GM19372 (cell line): ENCODE measurements at regions not wholly inside any gene's neighbourhood (a gene's known extent, or its start where the extent isn't known, plus 50 kb on each side); places are given as distances from the start of the nearest gene placed in this dataset.

Experiments used
- ATAC-seq: cut with Tn5 transposase; IDR thresholded peaks from one replicate; pipeline ENCODE4 v1.9.1; 2021; ENCODE audit warnings: mild to moderate bottlenecking, low read depth, moderate library complexity; ENCODE audit not compliant: unreplicated experiment

GRCh38 chr6:9978480-9978879, 436.4 kb downstream of the TFAP2A start:
- no peak for ATAC-seq

- no peak for ATAC-seq
Measured at GRCh38 chr6:9977411-9977810, 437.5 kb downstream of the TFAP2A start.

GRCh38 chr6:9961646-9962045, 453.2 kb downstream of the TFAP2A start:
- ATAC-seq: no peak

- no peak for ATAC-seq
Measured at GRCh38 chr6:9957215-9957759, 457.6 kb downstream of the TFAP2A start.

- no peak for ATAC-seq
Measured at GRCh38 chr6:9948678-9949077, 466.2 kb downstream of the TFAP2A start.

- ATAC-seq: no peak
Measured at GRCh38 chr6:9943986-9944385, 470.9 kb downstream of the TFAP2A start.

- ATAC-seq: no peak
Measured at GRCh38 chr6:9943026-9943425, 471.8 kb downstream of the TFAP2A start.

- no peak for ATAC-seq
Measured at GRCh38 chr6:9942131-9942530, 472.7 kb downstream of the TFAP2A start.

- no peak for ATAC-seq
Measured at GRCh38 chr6:9938801-9939200, 476.1 kb downstream of the TFAP2A start.

- ATAC-seq: no peak
Measured at GRCh38 chr6:9937031-9937763, 477.7 kb downstream of the TFAP2A start.

GRCh38 chr6:9936551-9936950, 478.3 kb downstream of the TFAP2A start:
- no peak for ATAC-seq

GRCh38 chr6:9933677-9934076, 481.2 kb downstream of the TFAP2A start:
- ATAC-seq: no peak

- ATAC-seq: no peak
Measured at GRCh38 chr6:9927275-9927674, 487.6 kb downstream of the TFAP2A start.

- no peak for ATAC-seq
Measured at GRCh38 chr6:9924971-9925370, 489.9 kb downstream of the TFAP2A start.

GRCh38 chr6:9921366-9921765, 493.5 kb downstream of the TFAP2A start:
- no peak for ATAC-seq

- ATAC-seq: no peak
Measured at GRCh38 chr6:9914951-9915350, 499.9 kb downstream of the TFAP2A start.

- no peak for ATAC-seq
Measured at GRCh38 chr6:9901376-9901775, 513.5 kb downstream of the TFAP2A start.

GRCh38 chr6:9896806-9897205, 518.1 kb downstream of the TFAP2A start:
- ATAC-seq: no peak

- ATAC-seq: no peak
Measured at GRCh38 chr6:9890893-9891292, 524.0 kb downstream of the TFAP2A start.

- ATAC-seq: no peak
Measured at GRCh38 chr6:9890469-9890868, 524.4 kb downstream of the TFAP2A start.

- ATAC-seq: no peak
Measured at GRCh38 chr6:9878535-9878934, 536.3 kb downstream of the TFAP2A start.

GRCh38 chr6:9875605-9876353, 539.1 kb downstream of the TFAP2A start:
- ATAC-seq: no peak
